BLaER1 (cell line): ENCODE measurements at regions not wholly inside any gene's neighbourhood (a gene's known extent, or its start where the extent isn't known, plus 50 kb on each side); places are given as distances from the start of the nearest gene placed in this dataset.

ENCODE experiments used
- H3K27ac ChIP-seq: shearing (Covaris generic); formaldehyde crosslinking; 2 replicates; pipeline ENCODE4 v1.8.1; 2022
- H3K27me3 ChIP-seq: shearing (Covaris generic); formaldehyde crosslinking; 2 replicates; pipeline ENCODE4 v1.8.1; 2022
- H3K36me3 ChIP-seq: shearing (Covaris generic); formaldehyde crosslinking; 2 replicates; pipeline ENCODE4 v1.8.1; 2022
- H3K4me1 ChIP-seq: shearing (Covaris generic); formaldehyde crosslinking; 2 replicates; pipeline ENCODE4 v1.8.1; 2022
- H3K4me2 ChIP-seq: shearing (Covaris generic); formaldehyde crosslinking; 2 replicates; pipeline ENCODE4 v1.8.1; 2022
- H3K4me3 ChIP-seq: shearing (Covaris generic); formaldehyde crosslinking; 2 replicates; pipeline ENCODE4 v1.8.1; 2022
- H3K9ac ChIP-seq: shearing (Covaris generic); formaldehyde crosslinking; 2 replicates; pipeline ENCODE4 v1.8.1; 2022
- H3K9me3 ChIP-seq: shearing (Covaris generic); formaldehyde crosslinking; 2 replicates; pipeline ENCODE4 v1.8.1; 2022
- H4K20me1 ChIP-seq: shearing (Covaris generic); formaldehyde crosslinking; 2 replicates; pipeline ENCODE4 v1.8.1; 2022
- Cebpa-rat ChIP-seq: shearing (Covaris generic); IDR thresholded peaks from 2 replicates; pipeline ENCODE4 v1.8.1; 2022

- no peaks in the 10 kb centered on the region for H3K9me3 ChIP-seq
- H3K4me3 ChIP-seq, result no peak overlapping the region
- H3K27me3 ChIP-seq, result no peaks in the 10 kb centered on the region
- H3K9ac ChIP-seq, result no peak overlapping the region
- no peak overlapping the region for H3K27ac ChIP-seq
- H3K36me3 ChIP-seq, result no peaks in the 10 kb centered on the region
- no peak for TF ChIP-seq Cebpa-rat
- H3K4me1 ChIP-seq, result no peaks in the 10 kb centered on the region
- H4K20me1 ChIP-seq, result no peaks in the 10 kb centered on the region
- H3K4me2 ChIP-seq, result no peak overlapping the region
Measured at GRCh38 chr11:42707541-42707940, 604.3 kb upstream of the API5 start.

- Histone ChIP-seq H3K4me2 (no peak overlapping the region), H3K4me3 (no peak overlapping the region), H3K27ac (no peak overlapping the region), H3K9ac (no peak overlapping the region), H3K9me3 (no peaks in the 10 kb centered on the region), H3K36me3 (no peaks in the 10 kb centered on the region), H3K4me1 (no peaks in the 10 kb centered on the region), H4K20me1 (no peaks in the 10 kb centered on the region), H3K27me3 (no peaks in the 10 kb centered on the region)
- TF ChIP-seq Cebpa-rat, result no peak
Measured at GRCh38 chr11:42709216-42709615, 602.6 kb upstream of the API5 start.

- Histone ChIP-seq H3K9ac (no peak overlapping the region), H3K4me1 (no peaks in the 10 kb centered on the region), H3K4me2 (no peak overlapping the region), H3K27ac (no peak overlapping the region), H3K9me3 (no peaks in the 10 kb centered on the region), H4K20me1 (no peaks in the 10 kb centered on the region), H3K27me3 (no peaks in the 10 kb centered on the region), H3K36me3 (no peaks in the 10 kb centered on the region), H3K4me3 (no peak overlapping the region)
- TF ChIP-seq Cebpa-rat, result no peak
Measured at GRCh38 chr11:42713279-42713678, 598.5 kb upstream of the API5 start.

- no peak for TF ChIP-seq Cebpa-rat
- Histone ChIP-seq H3K36me3 (no peaks in the 10 kb centered on the region), H3K4me1 (no peaks in the 10 kb centered on the region), H3K27me3 (no peaks in the 10 kb centered on the region), H3K4me3 (no peak overlapping the region), H3K27ac (no peak overlapping the region), H3K9me3 (no peaks in the 10 kb centered on the region), H4K20me1 (no peaks in the 10 kb centered on the region), H3K9ac (no peak overlapping the region), H3K4me2 (no peak overlapping the region)
Measured at GRCh38 chr11:42713753-42714152, 598.0 kb upstream of the API5 start.

GRCh38 chr11:42720716-42721563 lies 590.9 kb upstream of the API5 start:
- no peak overlapping the region for H3K9ac ChIP-seq
- TF ChIP-seq Cebpa-rat, result no peak
- H3K9me3 ChIP-seq, result no peaks in the 10 kb centered on the region
- no peaks in the 10 kb centered on the region for H4K20me1 ChIP-seq
- no peak overlapping the region for H3K27ac ChIP-seq
- H3K27me3 ChIP-seq, result no peaks in the 10 kb centered on the region
- no peak overlapping the region for H3K4me3 ChIP-seq
- no peaks in the 10 kb centered on the region for H3K36me3 ChIP-seq
- no peak overlapping the region for H3K4me2 ChIP-seq
- no peaks in the 10 kb centered on the region for H3K4me1 ChIP-seq

GRCh38 chr11:42727879-42728278 lies 583.9 kb upstream of the API5 start:
- H3K4me1 ChIP-seq, result no peaks in the 10 kb centered on the region
- no peaks in the 10 kb centered on the region for H3K27me3 ChIP-seq
- H4K20me1 ChIP-seq, result no peaks in the 10 kb centered on the region
- no peaks in the 10 kb centered on the region for H3K36me3 ChIP-seq
- no peaks in the 10 kb centered on the region for H3K9me3 ChIP-seq
- H3K4me2 ChIP-seq, result no peak overlapping the region
- no peak overlapping the region for H3K27ac ChIP-seq
- no peak for TF ChIP-seq Cebpa-rat
- H3K4me3 ChIP-seq, result no peak overlapping the region
- H3K9ac ChIP-seq, result no peak overlapping the region

GRCh38 chr11:42762348-42762747 lies 549.4 kb upstream of the API5 start:
- Histone ChIP-seq H3K4me1 (no peaks in the 10 kb centered on the region), H4K20me1 (no peaks in the 10 kb centered on the region), H3K9me3 (no peaks in the 10 kb centered on the region), H3K27ac (no peak overlapping the region), H3K36me3 (no peaks in the 10 kb centered on the region), H3K4me2 (no peak overlapping the region), H3K27me3 (no peaks in the 10 kb centered on the region), H3K9ac (no peak overlapping the region), H3K4me3 (no peak overlapping the region)
- no peak for TF ChIP-seq Cebpa-rat

GRCh38 chr11:42764936-42765335 lies 546.9 kb upstream of the API5 start:
- Histone ChIP-seq H3K4me1 (no peaks in the 10 kb centered on the region), H3K27ac (no peak overlapping the region), H3K4me2 (no peak overlapping the region), H4K20me1 (no peaks in the 10 kb centered on the region), H3K9me3 (no peaks in the 10 kb centered on the region), H3K27me3 (no peaks in the 10 kb centered on the region), H3K9ac (no peak overlapping the region), H3K36me3 (no peaks in the 10 kb centered on the region), H3K4me3 (no peak overlapping the region)
- TF ChIP-seq Cebpa-rat, result no peak

- Histone ChIP-seq H3K4me2 (no peak overlapping the region), H3K9ac (no peak overlapping the region), H4K20me1 (no peaks in the 10 kb centered on the region), H3K9me3 (no peaks in the 10 kb centered on the region), H3K27ac (no peak overlapping the region), H3K36me3 (no peaks in the 10 kb centered on the region), H3K4me1 (peaks cover 7% of the 10 kb centered on the region; the same call in 1 of the 2 replicates), H3K27me3 (no peaks in the 10 kb centered on the region), H3K4me3 (no peak overlapping the region)
- TF ChIP-seq Cebpa-rat, result no peak
Measured at GRCh38 chr11:42768576-42768975, 543.2 kb upstream of the API5 start.

- H3K4me2 ChIP-seq, result no peak overlapping the region
- H3K9ac ChIP-seq, result no peak overlapping the region
- no peaks in the 10 kb centered on the region for H3K9me3 ChIP-seq
- no peak overlapping the region for H3K27ac ChIP-seq
- no peaks in the 10 kb centered on the region for H4K20me1 ChIP-seq
- TF ChIP-seq Cebpa-rat, result no peak
- no peaks in the 10 kb centered on the region for H3K36me3 ChIP-seq
- H3K4me3 ChIP-seq, result no peak overlapping the region
- H3K27me3 ChIP-seq, result no peaks in the 10 kb centered on the region
- H3K4me1 ChIP-seq, result peaks cover 7% of the 10 kb centered on the region; the same call in 1 of the 2 replicates
Measured at GRCh38 chr11:42770444-42771065, 541.2 kb upstream of the API5 start.
